Left ventricle myocardium superior (tissue), 1 donor: ENCODE measurements at regions not wholly inside any gene's neighbourhood (a gene's known extent, or its start where the extent isn't known, plus 50 kb on each side); places are given as distances from the start of the nearest gene placed in this dataset.
"Not testable (repeated sequence)": the region's sequence is repeated elsewhere in the genome, so short reads cannot be mapped to it uniquely, and the experiment has no call there.

ENCODE experiments used
- ATAC-seq: fragments of 200-7000 bp; cut with Tn5 transposase; one replicate; pipeline ENCODE4 v1.9.1; 2020; ENCODE audit warnings: mild to moderate bottlenecking, moderate library complexity
- DNase-seq: peaks from one replicate; pipeline ENCODE4 v3.0.0-alpha.2; 2020
- intact Hi-C: fragments of 100-400 bp; cut with micrococcal nuclease; formaldehyde crosslinking; loops from one replicate; pipeline ENCODE4 v1.11.0; 2022
- donor health status: DM: no; HTN: yes; CAD: no; lungs with severe emphysema.

DNA sequence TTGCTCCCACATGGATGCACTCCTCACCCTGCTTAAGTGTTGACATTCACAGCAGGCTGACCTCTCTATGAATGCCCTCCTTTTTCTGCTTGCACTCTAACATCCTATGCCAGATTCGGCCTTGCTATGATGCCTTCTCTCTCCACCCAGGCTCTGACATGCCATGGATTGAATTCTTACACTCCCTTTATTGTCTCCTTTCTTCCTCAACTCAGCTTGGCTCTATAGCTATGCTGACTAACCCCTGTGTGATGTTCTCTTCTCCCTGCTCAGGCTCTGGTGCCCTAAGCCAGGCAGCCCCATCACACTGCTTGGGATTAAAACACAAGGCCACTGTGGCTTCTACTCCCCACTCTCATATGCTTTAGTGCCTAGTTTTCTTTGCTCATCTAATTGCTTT, 563.7 kb downstream of the NSUN3 start:
- DNase-seq = no peak
- no peak for ATAC-seq

DNA sequence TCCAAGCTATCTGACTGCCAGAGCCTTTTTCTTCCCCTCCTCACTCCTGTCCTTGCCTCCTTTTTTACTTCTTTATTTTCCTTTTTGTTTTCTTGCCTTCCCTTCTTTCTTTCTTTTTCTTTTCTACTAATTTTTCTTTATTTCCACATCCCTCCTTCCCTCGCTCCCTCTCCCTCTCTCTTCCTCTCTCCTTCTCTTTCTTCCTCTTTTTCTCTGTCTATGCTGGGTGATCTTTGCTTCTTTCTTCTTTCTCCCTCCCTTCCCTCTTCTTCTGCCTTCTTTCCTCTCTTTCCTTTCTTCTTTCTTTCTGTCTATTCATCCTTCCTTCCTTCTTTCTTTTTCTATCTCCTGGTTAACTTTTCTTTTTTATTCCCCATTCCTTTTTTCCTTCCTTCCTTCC, 564.8 kb downstream of the NSUN3 start:
- intact Hi-C loops = no loop called here
- DNase-seq = no peak

More for the DNA sequence above, 563.7 kb downstream of the NSUN3 start:
- intact Hi-C loops = no loop called here

DNA sequence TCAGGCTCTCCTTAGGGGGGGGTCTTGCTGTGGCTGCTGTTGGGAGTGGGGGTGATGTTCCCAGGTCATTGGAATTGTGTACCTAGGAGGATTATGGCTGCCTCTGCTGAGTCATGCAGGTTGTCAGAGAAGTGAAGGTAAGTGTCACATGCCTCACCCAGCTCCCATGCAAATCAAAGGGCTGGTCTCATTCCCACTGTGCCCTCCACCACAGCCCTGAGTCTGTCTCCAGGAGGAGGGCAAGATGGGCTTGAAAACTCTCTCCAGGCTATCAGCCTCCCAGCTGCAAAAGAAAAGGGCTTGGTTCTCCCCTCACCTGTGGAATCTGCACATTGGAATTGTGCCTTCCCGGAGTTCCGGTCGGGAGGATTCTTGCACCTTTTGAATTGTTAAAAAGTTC, 580.5 kb downstream of the NSUN3 start:
- DNase-seq (no peak), ATAC-seq (no peak)
- intact Hi-C loops = no loop called here

More for the DNA sequence above, 564.8 kb downstream of the NSUN3 start:
- no peak for ATAC-seq

GRCh38 chr3:94645790-94646189, 582.9 kb downstream of the NSUN3 start:
- ATAC-seq (no peak), DNase-seq (no peak)
- intact Hi-C loops = no loop called here

DNA sequence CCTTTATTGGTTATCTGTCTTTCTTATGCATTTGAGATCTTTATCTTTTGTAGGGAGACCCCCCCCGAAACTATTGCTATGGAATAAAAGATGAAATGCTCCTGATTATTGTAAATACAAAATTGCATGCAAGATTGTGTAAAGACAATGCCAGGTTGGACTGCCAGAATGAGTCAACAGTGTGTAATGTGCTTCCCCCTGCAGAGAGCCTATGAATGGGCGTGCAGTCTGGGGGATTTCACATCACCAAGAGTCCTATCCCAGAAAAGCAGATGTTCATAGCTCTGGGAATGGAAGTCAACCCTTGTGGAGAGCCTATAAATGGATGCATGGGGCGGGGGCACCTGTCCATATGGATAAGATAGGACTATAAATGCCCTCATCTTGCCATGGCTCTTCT, 584.3 kb downstream of the NSUN3 start:
- no peak for DNase-seq
- ATAC-seq = no peak
- intact Hi-C loops = no loop called here

- ATAC-seq, intact Hi-C loops, DNase-seq: not testable (repeated sequence)
Observed at GRCh38 chr3:94648270-94649180, 585.7 kb downstream of the NSUN3 start.

DNA sequence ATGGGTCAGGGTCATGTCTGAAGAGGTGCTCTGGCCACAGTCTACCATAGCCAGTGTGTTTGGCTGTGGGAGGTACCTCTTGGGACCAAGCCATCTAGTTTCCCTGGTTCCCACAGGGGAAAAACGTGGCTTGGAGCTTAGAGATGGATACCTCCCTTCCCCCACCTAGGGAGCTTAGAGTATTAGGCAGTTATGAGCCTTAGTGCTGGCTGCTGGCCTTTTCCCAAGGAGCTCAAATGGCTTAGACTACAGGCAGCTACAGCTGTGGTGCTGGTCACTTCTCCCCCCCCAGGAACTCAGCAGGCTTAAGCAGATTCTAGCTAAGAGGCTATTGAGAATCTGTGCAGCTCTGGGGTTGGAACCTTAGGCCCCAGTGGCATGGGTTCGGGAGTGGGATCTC, 591.2 kb downstream of the NSUN3 start:
- ATAC-seq (no peak), DNase-seq (no peak)
- intact Hi-C loops = no loop called here

GRCh38 chr3:94665922-94666321, 603.1 kb downstream of the NSUN3 start:
- DNase-seq = no peak
- ATAC-seq = no peak
- intact Hi-C loops = no loop called here

DNA sequence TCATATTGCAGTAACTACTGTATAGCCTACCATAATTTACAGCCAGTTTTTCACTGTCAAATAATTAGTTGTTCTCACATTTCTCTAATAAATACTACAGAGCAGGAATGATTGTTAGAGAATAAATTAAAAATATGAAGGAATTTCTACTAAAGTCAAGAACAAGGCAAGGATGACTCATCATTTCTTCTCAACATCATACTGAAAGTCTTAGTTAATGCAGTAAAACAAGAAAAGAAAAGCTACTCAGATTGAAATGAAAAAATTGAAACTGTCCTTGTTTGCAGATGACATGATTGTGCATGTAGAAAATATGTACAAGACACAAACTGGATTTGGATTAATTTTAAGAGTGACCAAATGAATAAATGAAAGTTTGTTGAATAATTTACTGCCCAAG, 608.2 kb downstream of the NSUN3 start:
- intact Hi-C loops = no loop called here
- no peak for ATAC-seq

GRCh38 chr3:94673876-94674275, 611.0 kb downstream of the NSUN3 start:
- DNase-seq (no peak), ATAC-seq (no peak)
- intact Hi-C loops = no loop called here

More for the DNA sequence above, 608.2 kb downstream of the NSUN3 start:
- no peak for DNase-seq

DNA sequence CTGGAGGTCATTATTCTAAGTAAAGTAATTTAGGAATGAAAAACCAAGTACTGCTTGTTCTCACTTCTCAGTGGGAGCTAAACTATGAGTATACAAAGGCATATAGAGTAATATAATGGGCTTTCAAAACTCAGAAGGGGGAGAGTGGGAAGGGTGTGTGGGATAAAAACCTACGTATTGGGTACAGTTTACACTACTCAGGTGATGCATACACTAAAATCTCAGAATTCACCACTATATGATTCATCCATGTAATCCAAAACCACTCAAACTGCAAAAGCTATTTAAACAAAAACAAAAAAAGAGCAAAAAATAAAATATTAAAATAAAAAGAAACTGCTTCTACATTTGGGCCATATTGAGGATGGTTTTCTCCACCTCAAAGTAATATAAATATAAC, 623.3 kb downstream of the NSUN3 start:
- intact Hi-C loops = no loop called here
- ATAC-seq (no peak), DNase-seq (no peak)

GRCh38 chr3:94693997-94694640, 631.3 kb downstream of the NSUN3 start:
- DNase-seq = no peak
- no peak for ATAC-seq
- intact Hi-C loops = no loop called here

- intact Hi-C loops = no loop called here
- ATAC-seq (no peak), DNase-seq (no peak)
Observed at GRCh38 chr3:94694894-94695293, 632.0 kb downstream of the NSUN3 start.

DNA sequence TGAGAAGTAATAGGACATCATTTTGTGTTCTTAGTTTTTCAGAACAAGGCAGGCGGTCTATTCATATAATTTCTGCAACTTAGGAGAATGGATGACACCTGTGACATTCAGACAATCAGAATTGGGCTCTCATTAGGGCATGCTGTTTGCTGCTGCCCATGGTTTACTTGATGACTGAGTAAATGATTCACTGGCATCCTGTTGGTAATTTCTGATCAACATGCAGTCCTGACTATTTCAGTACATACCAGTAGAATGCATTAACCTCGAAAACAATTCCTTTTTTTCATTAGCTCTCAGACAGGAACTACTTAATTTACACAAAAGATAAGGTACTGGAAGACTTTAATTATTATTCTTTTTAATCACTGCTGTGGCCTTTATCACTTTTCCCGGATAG, 641.6 kb downstream of the NSUN3 start:
- intact Hi-C loops = no loop called here
- ATAC-seq (no peak), DNase-seq (no peak)

DNA sequence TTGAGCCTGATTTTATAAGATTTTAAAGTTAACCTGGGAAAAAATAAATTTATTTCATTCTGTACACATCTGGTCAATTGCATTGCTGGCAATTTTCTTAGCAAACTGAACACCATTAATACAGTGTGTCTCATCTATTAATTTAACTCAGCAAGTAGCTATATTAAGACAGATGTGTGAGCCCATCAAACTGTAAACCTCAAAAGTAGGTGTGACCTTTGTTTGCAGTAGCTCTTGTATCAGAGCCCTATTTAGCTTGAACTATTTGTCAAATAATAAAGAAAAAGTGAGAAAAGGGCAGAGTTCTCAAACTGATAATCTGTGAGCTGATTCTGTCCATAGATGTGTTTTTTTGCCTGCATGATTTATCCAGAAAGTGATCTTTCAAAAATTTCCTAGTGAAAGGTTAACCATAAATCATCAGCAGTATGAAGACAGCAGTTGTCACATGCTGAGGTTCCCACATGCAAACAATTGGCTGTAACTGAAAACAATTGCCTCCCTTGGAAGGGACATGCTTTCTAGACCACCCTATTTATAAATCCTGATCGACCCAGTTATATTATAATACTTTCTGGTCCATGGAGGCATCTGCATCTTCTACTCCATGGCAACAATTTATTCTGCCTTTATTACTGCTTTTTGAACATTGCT, 646.5 kb downstream of the NSUN3 start:
- intact Hi-C loops = no loop called here
- no peak for ATAC-seq
- no peak for DNase-seq

DNA sequence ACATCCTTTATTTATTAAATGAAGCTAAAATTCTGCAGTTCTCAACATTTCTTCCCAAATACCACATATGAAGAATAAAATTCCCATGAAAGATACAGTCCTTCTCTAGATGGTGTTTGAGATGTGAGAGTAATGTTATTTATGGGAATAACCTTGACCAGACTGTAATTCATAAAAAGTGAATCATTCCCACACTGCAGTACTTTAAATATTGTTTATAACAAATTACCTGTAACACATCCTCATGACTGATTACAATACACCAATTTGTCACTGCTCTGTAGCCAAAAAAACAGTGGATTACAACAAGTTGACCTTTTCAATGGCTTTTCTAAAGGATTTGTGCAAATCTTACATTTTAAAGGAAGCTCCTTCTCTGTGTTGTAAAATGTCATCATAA, 651.3 kb downstream of the NSUN3 start:
- ATAC-seq (no peak), DNase-seq (no peak)
- intact Hi-C loops = no loop called here

- ATAC-seq = no peak
Observed at GRCh38 chr3:94716326-94717018, 653.6 kb downstream of the NSUN3 start.

GRCh38 chr3:94734206-94734605, 671.3 kb downstream of the NSUN3 start:
- ATAC-seq (no peak), DNase-seq (no peak)
- intact Hi-C loops = no loop called here

More at GRCh38 chr3:94716326-94717018, 653.6 kb downstream of the NSUN3 start:
- no peak for DNase-seq
- intact Hi-C loops = no loop called here

GRCh38 chr3:94735354-94735753, 672.5 kb downstream of the NSUN3 start:
- intact Hi-C loops = no loop called here
- DNase-seq = no peak
- no peak for ATAC-seq

GRCh38 chr3:94737116-94737515, 674.3 kb downstream of the NSUN3 start:
- intact Hi-C loops = no loop called here
- ATAC-seq (no peak), DNase-seq (no peak)
